ENCODE measurements at regions not wholly inside any gene's neighbourhood (a gene's known extent, or its start where the extent isn't known, plus 50 kb on each side); places are given as distances from the start of the nearest gene placed in this dataset.

DNA sequence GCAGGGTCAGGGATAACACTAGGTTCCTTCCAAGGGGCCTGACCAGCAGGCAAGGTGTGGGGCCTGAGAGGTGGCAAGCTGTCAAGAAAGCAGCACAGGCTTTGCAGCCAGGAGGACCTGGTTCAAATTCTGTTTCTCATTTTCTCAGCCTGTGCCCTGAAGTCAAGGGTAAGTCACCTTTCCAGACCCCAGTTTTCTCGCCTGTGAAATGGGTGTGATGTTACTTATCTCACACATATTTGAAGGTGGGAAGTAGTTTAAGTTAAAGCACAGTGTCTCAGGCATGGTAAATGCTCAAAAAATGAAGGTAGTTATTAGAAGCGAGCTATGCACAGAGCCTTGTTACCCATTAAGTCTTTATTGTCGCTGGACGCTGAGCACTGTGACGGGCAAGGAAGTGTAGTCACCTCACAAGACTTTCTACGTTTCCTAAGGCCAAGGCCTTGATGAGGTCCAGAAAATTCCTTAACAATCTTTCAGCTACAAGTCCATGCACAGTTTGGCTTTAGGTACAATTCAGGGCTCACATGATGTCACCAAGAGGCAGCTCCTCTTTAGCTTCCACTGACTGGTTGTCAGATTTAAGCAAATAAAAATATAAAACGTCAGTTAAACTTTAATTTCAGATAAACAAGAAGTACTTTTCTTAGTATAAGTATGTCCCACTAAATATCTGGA, 522.6 kb upstream of the PROK2 start:
- TF ChIP-seq, protein P1, sequence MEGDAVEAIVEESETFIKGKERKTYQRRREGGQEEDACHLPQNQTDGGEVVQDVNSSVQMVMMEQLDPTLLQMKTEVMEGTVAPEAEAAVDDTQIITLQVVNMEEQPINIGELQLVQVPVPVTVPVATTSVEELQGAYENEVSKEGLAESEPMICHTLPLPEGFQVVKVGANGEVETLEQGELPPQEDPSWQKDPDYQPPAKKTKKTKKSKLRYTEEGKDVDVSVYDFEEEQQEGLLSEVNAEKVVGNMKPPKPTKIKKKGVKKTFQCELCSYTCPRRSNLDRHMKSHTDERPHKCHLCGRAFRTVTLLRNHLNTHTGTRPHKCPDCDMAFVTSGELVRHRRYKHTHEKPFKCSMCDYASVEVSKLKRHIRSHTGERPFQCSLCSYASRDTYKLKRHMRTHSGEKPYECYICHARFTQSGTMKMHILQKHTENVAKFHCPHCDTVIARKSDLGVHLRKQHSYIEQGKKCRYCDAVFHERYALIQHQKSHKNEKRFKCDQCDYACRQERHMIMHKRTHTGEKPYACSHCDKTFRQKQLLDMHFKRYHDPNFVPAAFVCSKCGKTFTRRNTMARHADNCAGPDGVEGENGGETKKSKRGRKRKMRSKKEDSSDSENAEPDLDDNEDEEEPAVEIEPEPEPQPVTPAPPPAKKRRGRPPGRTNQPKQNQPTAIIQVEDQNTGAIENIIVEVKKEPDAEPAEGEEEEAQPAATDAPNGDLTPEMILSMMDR (conservative IDR thresholded peaks at IDR 0.05; ENCODE audit: low read depth in 2 of 2), result no peak
- TF ChIP-seq EZH2phosphoT487 (IDR thresholded peaks at IDR 0.05; ENCODE audit: unreplicated experiment), result no peak
- no peak for TF ChIP-seq STAT1 (IDR thresholded peaks at IDR 0.05; ENCODE audit: unreplicated experiment)
